ENCODE measurements at regions not wholly inside any gene's neighbourhood (a gene's known extent, or its start where the extent isn't known, plus 50 kb on each side); places are given as distances from the start of the nearest gene placed in this dataset.

DNA sequence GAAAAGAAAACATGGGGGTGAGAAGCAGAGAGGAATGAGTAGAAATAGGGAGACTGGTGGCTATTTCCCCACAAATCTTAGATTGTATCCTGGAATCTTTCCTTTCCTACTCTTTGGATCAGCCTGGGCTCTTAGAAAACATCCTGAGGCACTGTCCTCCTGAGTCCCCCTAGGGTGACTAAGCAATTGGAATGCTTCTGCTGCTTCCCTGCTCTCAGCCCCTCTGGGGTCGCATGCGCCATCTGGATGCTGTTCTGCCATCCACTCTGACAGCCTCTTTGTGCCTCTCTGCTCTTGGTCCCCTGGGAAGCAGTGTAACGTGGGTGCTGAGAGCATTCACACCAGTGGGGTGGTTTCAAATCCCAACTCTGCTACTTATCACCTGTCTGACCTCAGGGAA is 443.0 kb downstream of the SIPA1L2 start:
- Histone ChIP-seq H3K9me3 (no peaks in the 10 kb centered on the region), H3K36me3 (no peaks in the 10 kb centered on the region), H3K4me1 (peaks cover 0 to 9% (median 2%) of the 10 kb centered on the region in 4 donors), H3K27ac (no peak overlapping the region), H3K4me3 (no peak overlapping the region), H3K27me3 (no peaks in the 10 kb centered on the region)
- TF ChIP-seq, protein P1, sequence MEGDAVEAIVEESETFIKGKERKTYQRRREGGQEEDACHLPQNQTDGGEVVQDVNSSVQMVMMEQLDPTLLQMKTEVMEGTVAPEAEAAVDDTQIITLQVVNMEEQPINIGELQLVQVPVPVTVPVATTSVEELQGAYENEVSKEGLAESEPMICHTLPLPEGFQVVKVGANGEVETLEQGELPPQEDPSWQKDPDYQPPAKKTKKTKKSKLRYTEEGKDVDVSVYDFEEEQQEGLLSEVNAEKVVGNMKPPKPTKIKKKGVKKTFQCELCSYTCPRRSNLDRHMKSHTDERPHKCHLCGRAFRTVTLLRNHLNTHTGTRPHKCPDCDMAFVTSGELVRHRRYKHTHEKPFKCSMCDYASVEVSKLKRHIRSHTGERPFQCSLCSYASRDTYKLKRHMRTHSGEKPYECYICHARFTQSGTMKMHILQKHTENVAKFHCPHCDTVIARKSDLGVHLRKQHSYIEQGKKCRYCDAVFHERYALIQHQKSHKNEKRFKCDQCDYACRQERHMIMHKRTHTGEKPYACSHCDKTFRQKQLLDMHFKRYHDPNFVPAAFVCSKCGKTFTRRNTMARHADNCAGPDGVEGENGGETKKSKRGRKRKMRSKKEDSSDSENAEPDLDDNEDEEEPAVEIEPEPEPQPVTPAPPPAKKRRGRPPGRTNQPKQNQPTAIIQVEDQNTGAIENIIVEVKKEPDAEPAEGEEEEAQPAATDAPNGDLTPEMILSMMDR (IDR thresholded peaks at IDR 0.05) = no peak
- TF ChIP-seq EP300 (IDR thresholded peaks at IDR 0.05) (no peak), POLR2A (IDR thresholded peaks at IDR 0.05) (no peak)
- no peak for DNase-seq (ENCODE audit: low spot score in 2 of 2)
- WGBS, 2 donors = 80 to 88% methylated on average over 2 to 3 of the region's 3 CpGs

DNA sequence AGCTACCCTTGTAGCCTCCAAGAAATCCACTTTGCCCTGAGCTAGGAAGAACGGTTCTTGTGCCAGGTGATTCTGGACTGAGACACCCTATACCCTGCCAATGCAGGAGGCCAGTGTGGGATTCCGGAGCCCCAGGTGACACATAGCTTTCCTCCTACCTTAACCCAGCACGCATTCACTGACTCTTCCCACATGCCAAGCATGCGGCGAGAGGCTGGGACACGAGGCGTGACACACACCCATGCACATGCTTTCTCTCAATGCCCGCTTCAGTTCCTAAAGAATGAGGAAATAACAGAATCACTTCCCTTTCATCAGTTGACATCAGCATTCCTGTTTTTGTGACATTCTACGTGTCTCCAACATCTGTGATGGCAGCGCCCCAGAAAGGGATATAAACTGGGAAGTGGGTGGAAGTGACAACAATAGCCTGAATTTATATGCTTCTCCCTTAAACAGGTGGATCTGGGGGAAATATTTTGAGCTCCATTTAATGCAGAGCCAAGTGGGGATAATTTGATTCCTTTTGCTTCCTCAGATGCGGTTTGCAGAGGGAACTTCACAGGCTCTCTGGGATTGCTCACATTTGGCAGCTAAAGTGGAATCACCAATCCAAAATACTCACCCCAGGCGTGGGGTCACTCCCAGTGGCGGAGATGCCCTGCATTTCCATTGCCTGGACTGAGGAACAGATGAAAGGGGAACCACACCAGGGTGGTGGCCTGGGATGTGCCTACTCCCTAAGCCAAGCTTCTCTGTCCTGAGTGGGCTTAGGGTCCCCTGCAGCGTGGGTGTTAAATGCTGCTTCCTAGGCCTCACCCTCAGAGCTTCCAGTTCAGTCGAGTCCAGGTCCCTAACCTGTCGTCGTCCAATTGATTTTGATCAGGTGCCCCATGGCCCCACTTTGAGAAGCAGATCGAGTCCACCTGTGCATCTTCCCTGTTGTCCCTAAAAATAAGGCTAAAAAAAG is 445.1 kb downstream of the SIPA1L2 start:
- DNase-seq (ENCODE audit: low spot score in 2 of 2) = no peak
- TF ChIP-seq EP300 (IDR thresholded peaks at IDR 0.05) = peak in 1 of 2 donors; percentile 40
- no peak for TF ChIP-seq POLR2A (IDR thresholded peaks at IDR 0.05)
- no peak overlapping the region for H3K4me3 ChIP-seq
- no peaks in the 10 kb centered on the region for H3K9me3 ChIP-seq
- no peaks in the 10 kb centered on the region for H3K27me3 ChIP-seq
- 71 to 76% methylated on average over 16 to 18 of the region's 18 CpGs for WGBS, 2 donors
- H3K4me1 ChIP-seq = peaks cover 0 to 16% (median 5%) of the 10 kb centered on the region in 4 donors
- H3K36me3 ChIP-seq = no peaks in the 10 kb centered on the region
- no peak overlapping the region for H3K27ac ChIP-seq

DNA sequence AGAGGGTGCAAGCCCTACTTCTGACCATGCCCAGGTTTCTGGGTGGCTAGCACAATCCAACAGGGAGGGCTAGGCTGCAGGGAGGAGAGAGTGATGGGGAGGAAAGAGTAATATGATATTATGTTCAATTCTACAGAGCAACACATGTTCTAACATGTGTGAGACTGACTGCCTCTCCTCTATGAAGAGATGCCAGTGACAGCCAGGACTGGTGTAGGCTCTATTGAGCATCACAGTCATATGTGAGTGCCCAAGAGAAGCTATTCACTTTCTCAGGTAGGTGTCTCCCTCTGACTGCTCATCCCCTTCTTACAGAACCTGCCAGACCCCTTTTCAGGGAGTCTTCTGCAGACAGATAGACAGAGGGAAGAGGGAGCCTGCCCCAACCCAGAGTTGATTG is 446.1 kb downstream of the SIPA1L2 start:
- Histone ChIP-seq H3K36me3 (no peaks in the 10 kb centered on the region), H3K27me3 (no peaks in the 10 kb centered on the region), H3K9me3 (no peaks in the 10 kb centered on the region), H3K4me1 (peaks cover 0 to 22% (median 2%) of the 10 kb centered on the region in 4 donors), H3K27ac (no peak overlapping the region), H3K4me3 (no peak overlapping the region)
- TF ChIP-seq EP300 (IDR thresholded peaks at IDR 0.05) (no peak), POLR2A (IDR thresholded peaks at IDR 0.05) (no peak)
- DNase-seq (ENCODE audit: low spot score in 2 of 2) = no peak

DNA sequence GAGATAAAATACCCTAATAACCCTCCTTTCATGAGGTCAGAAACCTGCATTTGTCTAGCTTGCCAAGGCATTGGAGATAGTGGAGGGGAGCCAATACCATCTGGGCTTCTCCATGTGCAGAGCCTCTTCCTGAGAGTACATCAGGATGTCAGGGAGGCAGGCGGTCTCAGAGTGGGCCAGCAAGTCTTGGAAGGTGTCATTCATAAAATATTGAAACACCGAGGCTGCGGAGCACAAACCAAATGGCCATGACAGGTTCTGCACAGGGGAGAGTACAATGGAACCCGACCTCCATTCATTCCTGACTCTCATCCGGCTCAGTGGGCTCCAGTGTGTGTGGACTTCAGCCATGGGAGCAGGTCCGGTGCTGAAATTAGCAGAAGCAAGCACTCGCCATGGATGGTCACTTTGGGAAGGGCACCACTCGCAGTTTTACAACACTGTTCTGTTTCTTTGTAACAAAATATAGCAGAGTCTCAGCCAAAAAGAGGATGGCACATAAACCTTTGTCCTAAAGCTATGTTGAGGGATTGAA is 446.6 kb downstream of the SIPA1L2 start:
- DNase-seq (ENCODE audit: low spot score in 2 of 2) = no peak

DNA sequence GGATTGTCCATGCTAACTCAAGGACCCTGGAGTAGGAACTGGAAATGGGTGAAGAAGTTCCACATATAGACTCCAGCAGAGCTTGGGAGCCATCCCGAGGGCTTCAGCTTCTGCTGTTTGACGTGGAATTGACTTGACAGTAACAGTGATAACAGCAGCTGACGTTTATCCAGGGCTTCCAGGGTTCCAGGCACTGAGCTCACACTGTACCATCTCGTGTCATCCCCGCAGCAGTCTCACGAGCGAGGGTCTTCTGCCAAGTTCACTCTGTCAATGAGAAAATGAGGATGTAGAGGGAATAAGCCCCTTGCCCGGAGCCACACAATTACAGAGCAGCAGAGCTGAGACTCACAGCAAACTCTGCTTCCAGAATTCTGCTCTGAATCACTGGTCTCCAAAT is 447.7 kb downstream of the SIPA1L2 start:
- Histone ChIP-seq H3K27me3 (no peaks in the 10 kb centered on the region), H3K27ac (no peak overlapping the region), H3K36me3 (no peaks in the 10 kb centered on the region), H3K9me3 (no peaks in the 10 kb centered on the region), H3K4me3 (no peak overlapping the region), H3K4me1 (peaks cover 0 to 22% (median 2%) of the 10 kb centered on the region in 4 donors)
- no peak for DNase-seq (ENCODE audit: low spot score in 2 of 2)
- WGBS, 2 donors = 85 to 86% methylated on average over 8 of the region's 8 CpGs
- TF ChIP-seq, protein P1 (IDR thresholded peaks at IDR 0.05) = no peak
- TF ChIP-seq POLR2A (IDR thresholded peaks at IDR 0.05) (no peak), EP300 (IDR thresholded peaks at IDR 0.05) (no peak)

More for the DNA sequence above, 446.6 kb downstream of the SIPA1L2 start:
- no peaks in the 10 kb centered on the region for H3K27me3 ChIP-seq
- 81 to 84% methylated on average over 8 of the region's 8 CpGs for WGBS, 2 donors
- H3K4me3 ChIP-seq = no peak overlapping the region
- H3K4me1 ChIP-seq = peaks cover 0 to 22% (median 2%) of the 10 kb centered on the region in 4 donors
- H3K27ac ChIP-seq = no peak overlapping the region
- TF ChIP-seq, protein P1 (IDR thresholded peaks at IDR 0.05) = no peak
- no peak for TF ChIP-seq POLR2A (IDR thresholded peaks at IDR 0.05)
- TF ChIP-seq EP300 (IDR thresholded peaks at IDR 0.05) = no peak
- no peaks in the 10 kb centered on the region for H3K36me3 ChIP-seq
- H3K9me3 ChIP-seq = no peaks in the 10 kb centered on the region

DNA sequence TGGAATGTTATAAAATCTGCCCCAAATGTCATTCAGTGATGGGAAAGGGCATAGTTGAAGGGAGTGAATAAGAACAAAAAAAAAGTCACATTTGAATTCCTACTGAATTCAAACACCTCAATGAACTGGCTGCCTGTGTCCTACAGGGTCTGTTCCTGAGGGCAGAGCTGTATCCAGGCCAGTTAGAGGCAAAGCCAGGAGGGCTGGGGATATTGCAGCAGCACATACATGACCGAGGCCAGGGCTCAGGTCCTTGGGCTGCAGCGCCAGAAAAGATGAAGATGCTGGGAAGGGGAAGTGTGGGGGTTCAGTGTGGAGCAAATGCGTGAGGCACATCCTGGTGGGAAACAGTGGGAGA is 449.2 kb downstream of the SIPA1L2 start:
- TF ChIP-seq, protein P1 (IDR thresholded peaks at IDR 0.05) = no peak
- TF ChIP-seq POLR2A (IDR thresholded peaks at IDR 0.05) (no peak), EP300 (IDR thresholded peaks at IDR 0.05) (no peak)
- H3K27ac ChIP-seq = peak overlapping the region in 2 of 4 donors; percentile 5 to 24
- 87 to 89% methylated on average over 3 of the region's 3 CpGs for WGBS, 2 donors
- no peaks in the 10 kb centered on the region for H3K27me3 ChIP-seq
- DNase-seq (ENCODE audit: low spot score in 2 of 2) = no peak
- H3K4me1 ChIP-seq = peaks cover 0 to 22% (median 2%) of the 10 kb centered on the region in 4 donors
- no peak overlapping the region for H3K4me3 ChIP-seq
- no peaks in the 10 kb centered on the region for H3K9me3 ChIP-seq
- no peaks in the 10 kb centered on the region for H3K36me3 ChIP-seq
